ENCODE measurements at regions not wholly inside any gene's neighbourhood (a gene's known extent, or its start where the extent isn't known, plus 50 kb on each side); places are given as distances from the start of the nearest gene placed in this dataset.

DNA sequence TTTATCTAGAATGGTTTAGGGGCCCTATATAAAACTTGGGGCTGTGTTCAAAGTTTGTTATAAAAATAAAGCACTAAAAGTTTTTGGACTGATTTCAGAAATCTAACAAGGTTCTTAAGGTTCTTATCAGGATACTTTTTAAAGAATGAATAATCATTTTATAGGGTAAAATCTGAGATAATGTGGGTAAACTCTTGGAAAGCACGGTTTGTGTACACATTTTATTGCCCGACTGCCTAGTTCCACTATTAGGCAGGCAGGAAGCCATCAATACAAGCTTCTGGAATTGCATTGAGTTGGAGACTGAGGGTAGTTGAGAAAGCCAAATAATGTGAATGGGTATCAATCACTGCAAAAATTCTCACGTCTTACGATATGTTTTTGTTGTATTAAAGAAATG is 331.0 kb upstream of the PITX2 start:
- H3K4me3 ChIP-seq, result no peak overlapping the region
- H3K9me3 ChIP-seq (replicated peaks; ENCODE audit: control insufficient read depth, insufficient read depth, low read length), result no peaks in the 10 kb centered on the region
- no peak overlapping the region for H2AFZ ChIP-seq (ENCODE audit: control insufficient read depth, low read depth, low read length)
- H3K36me3 ChIP-seq (ENCODE audit: control insufficient read depth in 2 of 2, insufficient read depth in 2 of 2, low read length in 1 of 2), result no peaks in the 10 kb centered on the region
- ChIA-PET POLR2A (no interaction called here), RAD21 (ENCODE audit: unreplicated experiment) (no interaction called here), CTCF (interaction anchor here (0.7 kb wide), 1 partner anchor 530 kb away, joined by 3 read pairs; no protein-coding TSS in a partner anchor), SMC1A (ENCODE audit: uncharacterized antibody, unreplicated experiment) (no interaction called here)
- no peak overlapping the region for H3K4me2 ChIP-seq (ENCODE audit: control insufficient read depth, insufficient read depth)
- H3K27me3 ChIP-seq (replicated peaks in 1 of 2; ENCODE audit: control insufficient read depth in 2 of 2, insufficient read depth in 2 of 2, low read length in 1 of 2), result no peaks in the 10 kb centered on the region
- H3K9ac ChIP-seq (ENCODE audit: control insufficient read depth, insufficient read depth, low read length), result no peak overlapping the region
- intact Hi-C loops (cut with micrococcal nuclease; ENCODE audit: unreplicated experiment), result no loop called here
- H4K20me1 ChIP-seq (ENCODE audit: control insufficient read depth, insufficient read depth), result no peaks in the 10 kb centered on the region
- ATAC-seq (no peak), FAIRE-seq (no peak), DNase-seq (ENCODE audit: low read depth, low spot score) (no peak)
- no peak for TF ChIP-seq GATAD2B (conservative IDR thresholded peaks at IDR 0.05; ENCODE audit: low read depth)
- H3K79me2 ChIP-seq (ENCODE audit: control insufficient read depth, insufficient read depth, low read length), result no peaks in the 10 kb centered on the region
- no peaks in the 10 kb centered on the region for H3K4me1 ChIP-seq (ENCODE audit: control insufficient read depth, insufficient read depth, low read length)
- in situ Hi-C loops (cut with MboI), result no loop called here
- no peak overlapping the region for H3K27ac ChIP-seq (ENCODE audit: control insufficient read depth, insufficient read depth)
- BruUV-seq (replicated peaks), result no TSS peak
- 8% methylated on average over 4 of the region's 4 CpGs for WGBS (ENCODE audit: insufficient coverage, insufficient replicate concordance, low lambda C conversion rate, missing lambda C conversion rate)

- H3K4me3 ChIP-seq, result no peak overlapping the region
- BruUV-seq (replicated peaks), result no TSS peak
- no peak for FAIRE-seq
- TF ChIP-seq ASH2L (IDR thresholded peaks at IDR 0.05; ENCODE audit: borderline replicate concordance, low read depth) (no peak), SRF (IDR thresholded peaks at IDR 0.05; ENCODE audit: low read depth in 2 of 2, low read length in 2 of 2) (no peak), NR2F1 (conservative IDR thresholded peaks at IDR 0.05) (no peak)
- TF ChIP-seq, protein P1, sequence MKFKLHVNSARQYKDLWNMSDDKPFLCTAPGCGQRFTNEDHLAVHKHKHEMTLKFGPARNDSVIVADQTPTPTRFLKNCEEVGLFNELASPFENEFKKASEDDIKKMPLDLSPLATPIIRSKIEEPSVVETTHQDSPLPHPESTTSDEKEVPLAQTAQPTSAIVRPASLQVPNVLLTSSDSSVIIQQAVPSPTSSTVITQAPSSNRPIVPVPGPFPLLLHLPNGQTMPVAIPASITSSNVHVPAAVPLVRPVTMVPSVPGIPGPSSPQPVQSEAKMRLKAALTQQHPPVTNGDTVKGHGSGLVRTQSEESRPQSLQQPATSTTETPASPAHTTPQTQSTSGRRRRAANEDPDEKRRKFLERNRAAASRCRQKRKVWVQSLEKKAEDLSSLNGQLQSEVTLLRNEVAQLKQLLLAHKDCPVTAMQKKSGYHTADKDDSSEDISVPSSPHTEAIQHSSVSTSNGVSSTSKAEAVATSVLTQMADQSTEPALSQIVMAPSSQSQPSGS (IDR thresholded peaks at IDR 0.05; ENCODE audit: low read length), result no peak
- H3K9me3 ChIP-seq (replicated peaks; ENCODE audit: control insufficient read depth, insufficient read depth, low read length), result no peaks in the 10 kb centered on the region
- ChIA-PET CTCF (no interaction called here), POLR2A (no interaction called here), RAD21 (ENCODE audit: unreplicated experiment) (no interaction called here), SMC1A (ENCODE audit: uncharacterized antibody, unreplicated experiment) (no interaction called here)
- DNase-seq (ENCODE audit: low read depth, low spot score), result no peak
- H3K79me2 ChIP-seq (ENCODE audit: control insufficient read depth, insufficient read depth, low read length), result no peaks in the 10 kb centered on the region
- H3K9ac ChIP-seq (ENCODE audit: control insufficient read depth, insufficient read depth, low read length), result no peak overlapping the region
- H3K36me3 ChIP-seq (ENCODE audit: control insufficient read depth in 2 of 2, insufficient read depth in 2 of 2, low read length in 1 of 2), result no peaks in the 10 kb centered on the region
- H3K4me1 ChIP-seq (ENCODE audit: control insufficient read depth, insufficient read depth, low read length), result no peaks in the 10 kb centered on the region
- ATAC-seq, result no peak
- no peaks in the 10 kb centered on the region for H3K27me3 ChIP-seq (replicated peaks in 1 of 2; ENCODE audit: control insufficient read depth in 2 of 2, insufficient read depth in 2 of 2, low read length in 1 of 2)
- H3K27ac ChIP-seq (ENCODE audit: control insufficient read depth, insufficient read depth), result no peak overlapping the region
- H4K20me1 ChIP-seq (ENCODE audit: control insufficient read depth, insufficient read depth), result no peaks in the 10 kb centered on the region
- WGBS (ENCODE audit: insufficient coverage, insufficient replicate concordance, low lambda C conversion rate, missing lambda C conversion rate), result 64% methylated on average over 1 of the region's 1 CpG
- in situ Hi-C loops (cut with MboI), result no loop called here
- H3K4me2 ChIP-seq (ENCODE audit: control insufficient read depth, insufficient read depth), result no peak overlapping the region
- no peak overlapping the region for H2AFZ ChIP-seq (ENCODE audit: control insufficient read depth, low read depth, low read length)
- intact Hi-C loops (cut with micrococcal nuclease; ENCODE audit: unreplicated experiment), result loop anchor here (5.0 kb wide), 1 partner anchor 323 kb away; no protein-coding TSS in a partner anchor
Measured at GRCh38 chr4:110955748-110956147, 332.9 kb upstream of the PITX2 start.
